Muscle layer of colon (tissue), 2 donors: ENCODE measurements at regions not wholly inside any gene's neighbourhood (a gene's known extent, or its start where the extent isn't known, plus 50 kb on each side); places are given as distances from the start of the nearest gene placed in this dataset.

ENCODE experiments used
- H3K27ac ChIP-seq: one replicate; pipeline ENCODE4 v1.7.0; 2013; ENCODE audit warnings: low read depth, mild to moderate bottlenecking, low read length, moderate library complexity
- H3K27me3 ChIP-seq, 2 donors: one replicate each; pipeline ENCODE4 v1.7.0; 2013; ENCODE audit warnings: low read length in 2 of 2, mild to moderate bottlenecking in 2 of 2; ENCODE audit not compliant: insufficient read depth in 2 of 2, control insufficient read depth in 1 of 2
- H3K36me3 ChIP-seq: one replicate; pipeline ENCODE4 v1.7.0; 2013; ENCODE audit warnings: mild to moderate bottlenecking, low read length; ENCODE audit not compliant: insufficient read depth
- H3K4me1 ChIP-seq: one replicate; pipeline ENCODE4 v1.7.0; 2013; ENCODE audit warnings: mild to moderate bottlenecking, low read length; ENCODE audit not compliant: insufficient read depth
- H3K4me3 ChIP-seq, 2 donors: one replicate each; pipeline ENCODE4 v1.7.0; 2013; ENCODE audit warnings: low read length in 2 of 2, low read depth in 1 of 2, mild to moderate bottlenecking in 1 of 2, moderate library complexity in 1 of 2
- H3K9ac ChIP-seq: one replicate; pipeline ENCODE4 v1.7.0; 2013; ENCODE audit warnings: low read length
- H3K9me3 ChIP-seq: one replicate; pipeline ENCODE4 v1.7.0; 2013; ENCODE audit warnings: mild to moderate bottlenecking, low read length
- donor health status: abdominal sarcoma.
- donor health status: Adenocarcinoma of cecum.

DNA sequence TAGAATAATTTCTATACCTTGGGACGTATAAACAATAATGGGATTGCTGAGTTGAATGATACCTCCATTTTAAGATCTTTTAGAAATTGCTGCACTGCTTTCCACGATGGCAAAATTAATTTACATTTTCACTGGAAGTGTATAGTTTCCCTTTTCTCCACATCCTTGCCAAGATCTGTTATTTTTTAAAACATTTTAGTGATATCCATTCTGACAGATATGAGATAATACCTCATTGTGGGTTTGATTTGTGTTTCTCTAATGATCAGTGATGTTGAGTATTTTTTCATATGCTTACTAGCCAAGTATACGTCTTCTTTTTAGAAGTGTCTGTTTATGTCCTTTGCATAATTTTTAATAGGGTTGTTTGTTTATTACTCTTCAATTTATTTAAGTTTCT lies 908.5 kb upstream of the CNTNAP5 start:
- no peak overlapping the region for H3K9ac ChIP-seq
- no peaks in the 10 kb centered on the region for H3K4me1 ChIP-seq
- no peak overlapping the region for H3K27ac ChIP-seq
- no peaks in the 10 kb centered on the region for H3K27me3 ChIP-seq
- H3K36me3 ChIP-seq: no peaks in the 10 kb centered on the region
- no peak overlapping the region for H3K4me3 ChIP-seq
- no peaks in the 10 kb centered on the region for H3K9me3 ChIP-seq

DNA sequence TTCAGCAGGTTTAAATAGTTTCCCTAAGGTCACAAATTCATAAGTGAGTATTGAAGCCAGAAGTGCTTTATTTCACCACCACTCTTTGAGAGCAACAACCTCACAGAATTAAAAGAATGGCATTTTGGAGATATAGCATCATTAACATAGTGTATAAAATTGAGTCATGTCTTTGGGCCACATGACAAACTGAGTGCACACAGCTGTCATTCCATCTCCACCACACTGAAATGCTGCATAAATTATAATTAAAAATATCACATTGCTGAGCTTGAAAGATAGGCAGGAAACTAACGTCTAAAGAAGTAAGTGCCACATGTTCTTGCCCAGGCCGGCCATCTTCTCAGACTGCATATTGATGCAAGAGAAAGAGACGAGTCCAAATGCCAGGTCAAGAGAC lies 897.9 kb upstream of the CNTNAP5 start:
- H3K4me3 ChIP-seq: no peak overlapping the region
- H3K4me1 ChIP-seq: no peaks in the 10 kb centered on the region
- no peaks in the 10 kb centered on the region for H3K27me3 ChIP-seq
- H3K9me3 ChIP-seq: no peaks in the 10 kb centered on the region
- no peaks in the 10 kb centered on the region for H3K36me3 ChIP-seq
- no peak overlapping the region for H3K9ac ChIP-seq
- H3K27ac ChIP-seq: no peak overlapping the region

DNA sequence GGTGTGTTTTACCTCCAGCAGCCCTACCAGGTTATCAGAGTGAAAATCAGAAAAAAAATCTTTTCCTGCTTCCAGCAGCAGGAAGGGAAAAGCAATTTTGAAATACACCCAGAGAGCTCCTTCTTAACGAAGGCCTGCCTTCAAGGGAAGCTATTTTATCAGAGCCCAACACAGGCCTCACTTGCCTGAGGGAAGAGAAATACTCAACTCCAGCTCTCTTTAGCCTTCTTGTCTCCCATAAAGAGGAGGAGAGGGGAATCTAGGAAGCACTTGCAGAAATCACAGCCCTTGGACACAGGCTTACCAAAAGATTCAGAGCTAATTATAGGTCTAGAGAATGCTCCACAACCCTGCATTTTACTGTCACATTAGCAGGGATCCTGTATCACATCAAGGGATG lies 896.1 kb upstream of the CNTNAP5 start:
- no peaks in the 10 kb centered on the region for H3K9me3 ChIP-seq

DNA sequence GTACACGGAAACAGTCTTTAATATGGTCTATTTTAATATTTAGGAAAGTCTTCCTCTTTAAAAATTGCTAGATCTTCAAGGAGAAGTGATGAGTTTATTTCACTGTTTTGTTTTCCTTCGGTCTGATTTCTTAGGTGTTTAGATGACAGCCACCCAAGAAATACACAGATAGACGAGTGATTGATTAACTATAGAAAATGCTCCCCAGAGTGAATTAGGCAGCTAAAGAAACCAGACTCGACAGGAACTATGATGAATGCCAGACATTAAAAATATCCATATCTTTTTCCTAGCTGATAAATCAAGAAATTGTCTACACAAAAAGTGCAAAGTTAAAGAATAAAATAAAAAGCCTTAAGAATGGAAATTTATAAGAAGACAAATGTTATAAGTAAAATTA lies 888.7 kb upstream of the CNTNAP5 start:
- no peaks in the 10 kb centered on the region for H3K9me3 ChIP-seq
- no peaks in the 10 kb centered on the region for H3K4me1 ChIP-seq
- H3K27me3 ChIP-seq: no peaks in the 10 kb centered on the region
- H3K27ac ChIP-seq: no peak overlapping the region
- no peaks in the 10 kb centered on the region for H3K36me3 ChIP-seq
- no peak overlapping the region for H3K9ac ChIP-seq
- H3K4me3 ChIP-seq: no peak overlapping the region

More for the DNA sequence above, 896.1 kb upstream of the CNTNAP5 start:
- Histone ChIP-seq H3K9ac (no peak overlapping the region), H3K4me3 (no peak overlapping the region), H3K4me1 (no peaks in the 10 kb centered on the region), H3K27ac (no peak overlapping the region), H3K27me3 (no peaks in the 10 kb centered on the region), H3K36me3 (no peaks in the 10 kb centered on the region)

DNA sequence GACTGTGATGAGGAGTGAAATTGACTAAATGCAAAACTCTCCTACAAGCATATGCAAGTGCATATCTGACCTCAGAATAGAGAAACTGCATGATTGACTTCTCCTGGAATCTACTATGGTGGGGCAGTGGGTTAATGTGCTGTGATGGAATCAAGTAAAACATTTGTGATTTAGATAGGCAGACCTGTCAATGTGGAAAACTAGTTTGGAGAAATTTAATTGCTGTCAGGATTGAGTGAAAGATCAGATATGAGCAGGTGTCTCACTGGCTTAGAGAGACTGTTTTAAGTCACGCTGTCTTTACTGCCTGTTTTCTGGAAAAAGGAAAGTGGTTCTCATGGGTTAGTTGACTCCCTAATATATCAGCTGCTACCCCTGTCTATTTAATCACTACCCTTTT lies 881.0 kb upstream of the CNTNAP5 start:
- Histone ChIP-seq H3K9ac (no peak overlapping the region), H3K4me1 (no peaks in the 10 kb centered on the region)

DNA sequence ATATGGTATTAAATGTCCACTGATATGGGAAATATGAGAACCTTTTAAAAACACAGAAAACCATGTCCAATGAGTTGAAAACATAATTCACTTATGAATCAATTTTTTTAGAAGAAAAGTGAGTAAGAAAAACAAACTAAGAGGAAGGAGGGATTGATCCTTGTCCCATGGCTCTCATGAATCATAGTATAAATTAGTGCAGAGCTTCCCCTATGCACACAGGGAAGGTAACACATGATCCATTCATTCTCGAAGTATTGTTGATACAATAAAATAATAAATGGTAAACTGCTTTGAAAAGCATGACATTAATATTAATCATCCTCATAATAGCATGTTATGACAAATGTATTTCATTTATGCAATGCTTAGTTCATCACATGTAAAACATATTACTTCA lies 872.0 kb upstream of the CNTNAP5 start:
- no peaks in the 10 kb centered on the region for H3K9me3 ChIP-seq
- H3K36me3 ChIP-seq: no peaks in the 10 kb centered on the region
- no peaks in the 10 kb centered on the region for H3K4me1 ChIP-seq
- no peak overlapping the region for H3K4me3 ChIP-seq
- no peaks in the 10 kb centered on the region for H3K27me3 ChIP-seq
- H3K9ac ChIP-seq: no peak overlapping the region
- no peak overlapping the region for H3K27ac ChIP-seq

More for the DNA sequence above, 881.0 kb upstream of the CNTNAP5 start:
- H3K27ac ChIP-seq: no peak overlapping the region
- no peaks in the 10 kb centered on the region for H3K36me3 ChIP-seq
- H3K4me3 ChIP-seq: no peak overlapping the region
- no peaks in the 10 kb centered on the region for H3K27me3 ChIP-seq
- H3K9me3 ChIP-seq: no peaks in the 10 kb centered on the region

DNA sequence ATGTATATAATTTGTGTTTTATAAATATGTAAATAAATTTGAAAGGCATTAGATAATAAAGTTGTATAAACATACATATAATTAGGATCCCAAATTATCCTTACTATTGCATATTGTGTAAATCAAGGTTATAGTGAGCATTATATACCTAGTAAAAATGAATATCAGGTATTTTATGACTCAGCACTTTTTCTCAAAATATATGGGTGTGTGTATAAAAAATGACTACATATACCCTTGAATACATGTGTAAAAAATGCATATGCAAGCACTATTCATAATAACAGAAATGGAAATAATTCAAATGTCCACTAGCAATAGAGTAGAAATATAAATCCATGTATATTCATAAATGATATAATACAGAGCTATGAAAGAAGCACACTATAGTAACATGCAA lies 870.9 kb upstream of the CNTNAP5 start:
- H3K4me1 ChIP-seq: no peaks in the 10 kb centered on the region
- no peaks in the 10 kb centered on the region for H3K27me3 ChIP-seq
- no peak overlapping the region for H3K27ac ChIP-seq
- no peaks in the 10 kb centered on the region for H3K9me3 ChIP-seq
- H3K9ac ChIP-seq: no peak overlapping the region
- no peaks in the 10 kb centered on the region for H3K36me3 ChIP-seq
- no peak overlapping the region for H3K4me3 ChIP-seq

DNA sequence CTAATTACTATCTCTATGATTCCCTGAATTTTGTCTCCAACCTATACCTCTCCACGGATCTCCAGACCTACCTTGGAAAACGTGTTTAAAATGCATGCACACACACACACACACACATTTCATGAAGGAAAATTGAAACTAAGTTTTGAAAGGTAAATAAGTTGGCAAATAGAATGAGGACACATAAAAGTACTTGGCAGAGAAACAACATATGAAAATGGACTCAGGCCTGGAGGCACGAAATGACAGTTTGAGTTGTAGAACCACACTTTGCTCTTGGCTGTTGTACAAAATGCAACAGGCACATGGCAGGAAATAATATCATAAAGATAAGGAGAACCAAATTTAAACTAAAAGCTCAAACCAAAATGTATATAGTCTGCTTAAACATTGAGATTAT lies 868.1 kb upstream of the CNTNAP5 start:
- no peaks in the 10 kb centered on the region for H3K27me3 ChIP-seq
- H3K27ac ChIP-seq: no peak overlapping the region
- no peaks in the 10 kb centered on the region for H3K36me3 ChIP-seq

DNA sequence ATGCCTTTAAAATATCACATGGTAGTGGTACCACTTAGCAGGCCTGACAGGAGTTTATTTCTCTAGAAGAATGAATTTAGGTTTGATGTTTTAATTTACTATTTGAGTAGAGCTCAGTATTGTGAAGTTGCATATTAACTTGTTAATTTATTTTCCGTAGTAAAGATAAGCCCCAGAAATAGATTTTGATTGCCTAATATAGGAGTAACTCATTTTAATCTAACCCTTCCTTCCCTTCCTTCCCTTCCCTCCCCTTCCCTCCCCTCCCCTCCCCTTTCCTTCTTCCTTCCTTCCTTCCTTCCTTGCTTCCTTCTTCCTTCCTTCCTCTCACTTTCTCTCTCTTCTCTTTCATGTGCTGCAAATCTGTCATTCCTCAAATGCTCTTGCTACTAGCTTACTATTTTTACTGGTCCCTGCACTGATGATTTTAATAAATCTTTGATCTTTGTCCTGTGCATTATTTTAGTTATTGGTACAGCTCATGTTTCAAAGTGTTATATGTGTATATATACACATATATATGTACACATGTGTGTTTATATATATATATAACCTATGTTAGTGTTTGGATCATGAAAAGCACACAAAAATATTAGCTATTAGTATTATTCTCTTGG lies 862.6 kb upstream of the CNTNAP5 start:
- Histone ChIP-seq H3K4me1 (no peaks in the 10 kb centered on the region), H3K9me3 (no peaks in the 10 kb centered on the region), H3K9ac (no peak overlapping the region), H3K36me3 (no peaks in the 10 kb centered on the region), H3K27me3 (no peaks in the 10 kb centered on the region), H3K27ac (no peak overlapping the region), H3K4me3 (no peak overlapping the region)

More for the DNA sequence above, 868.1 kb upstream of the CNTNAP5 start:
- H3K4me3 ChIP-seq: no peak overlapping the region
- H3K9ac ChIP-seq: no peak overlapping the region
- H3K9me3 ChIP-seq: no peaks in the 10 kb centered on the region
- H3K4me1 ChIP-seq: no peaks in the 10 kb centered on the region

DNA sequence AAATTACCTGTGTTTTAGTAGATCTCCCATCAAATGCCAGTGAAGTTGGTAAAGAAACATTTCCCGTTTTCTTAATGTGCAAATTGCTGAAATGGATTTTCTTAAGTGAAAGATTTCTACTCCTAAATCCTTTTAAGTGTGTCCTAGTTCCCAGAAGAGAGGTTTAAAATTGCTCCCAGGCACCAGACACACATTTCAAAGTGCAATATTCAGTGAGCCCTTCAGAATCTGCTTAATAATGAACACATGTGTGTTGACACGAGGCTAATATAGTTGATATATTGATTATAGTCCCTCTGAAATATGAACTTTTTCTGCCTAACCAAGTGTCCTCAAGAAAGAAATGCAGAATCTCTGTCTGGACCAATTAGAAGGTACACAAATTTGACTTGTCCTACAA lies 861.7 kb upstream of the CNTNAP5 start:
- Histone ChIP-seq H3K4me1 (no peaks in the 10 kb centered on the region), H3K9ac (no peak overlapping the region), H3K27me3 (no peaks in the 10 kb centered on the region), H3K9me3 (no peaks in the 10 kb centered on the region), H3K4me3 (no peak overlapping the region), H3K36me3 (no peaks in the 10 kb centered on the region), H3K27ac (no peak overlapping the region)

DNA sequence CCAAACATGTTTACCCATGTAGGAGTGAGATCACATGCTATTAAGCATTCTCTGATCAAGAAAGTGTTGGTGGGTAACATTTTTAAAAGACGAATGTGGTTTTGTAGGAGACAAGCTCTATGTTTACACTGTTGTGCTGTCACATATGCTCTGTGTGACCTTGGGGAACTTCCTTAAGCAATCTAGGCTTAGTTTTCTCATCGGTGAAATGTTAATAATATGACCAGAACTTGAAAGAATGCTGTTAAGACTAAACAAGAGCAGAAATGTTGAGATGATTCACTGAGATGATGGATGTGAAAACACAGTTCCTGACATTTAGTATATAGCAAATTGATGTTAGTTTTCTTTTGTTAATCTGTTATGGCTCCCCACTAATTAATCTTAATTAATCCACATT lies 860.9 kb upstream of the CNTNAP5 start:
- Histone ChIP-seq H3K9ac (no peak overlapping the region), H3K4me3 (no peak overlapping the region), H3K36me3 (no peaks in the 10 kb centered on the region), H3K4me1 (no peaks in the 10 kb centered on the region), H3K9me3 (no peaks in the 10 kb centered on the region), H3K27ac (no peak overlapping the region), H3K27me3 (no peaks in the 10 kb centered on the region)

DNA sequence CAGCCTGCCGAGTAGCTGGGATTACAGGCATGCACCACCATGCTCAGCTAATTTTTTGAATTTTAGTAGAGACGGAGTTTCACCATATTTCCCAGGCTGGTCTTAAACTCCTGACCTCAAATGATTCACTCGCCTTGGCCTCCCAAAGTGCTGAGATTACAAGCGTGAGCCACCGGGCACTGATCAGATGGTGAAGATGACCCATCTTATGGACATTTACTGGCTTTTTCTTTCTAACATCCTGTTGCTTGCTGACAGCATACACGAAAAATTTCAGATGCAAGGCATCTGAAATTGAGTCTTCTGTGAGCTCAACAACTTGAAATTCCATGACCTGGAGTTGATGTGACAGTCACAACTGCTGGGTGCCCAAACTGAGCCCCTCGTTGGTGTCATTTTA lies 859.5 kb upstream of the CNTNAP5 start:
- Histone ChIP-seq H3K4me3 (no peak overlapping the region), H3K9me3 (no peaks in the 10 kb centered on the region), H3K36me3 (no peaks in the 10 kb centered on the region), H3K27me3 (no peaks in the 10 kb centered on the region), H3K9ac (no peak overlapping the region), H3K4me1 (no peaks in the 10 kb centered on the region), H3K27ac (no peak overlapping the region)
